Effector memory CD8-positive, alpha-beta T cell (primary cell): ENCODE measurements at regions not wholly inside any gene's neighbourhood (a gene's known extent, or its start where the extent isn't known, plus 50 kb on each side); places are given as distances from the start of the nearest gene placed in this dataset.
"Not testable (repeated sequence)": the region's sequence is repeated elsewhere in the genome, so short reads cannot be mapped to it uniquely, and the experiment has no call there.

ENCODE experiments used
- ATAC-seq: fragments of 150-1000 bp; cut with Tn5 transposase; replicated peaks from 2 replicates; pipeline ENCODE4 v1.10.0; 2021; ENCODE audit warnings: mild to moderate bottlenecking, moderate library complexity
- DNase-seq, 3 experiments: peaks; one replicate each; pipeline ENCODE4 v3.0.0; 2021
- H3K27ac Mint-ChIP-seq, 2 donors: one replicate each; pipeline ENCODE4 v1.8.0; 2022; ENCODE audit warnings: mild to moderate bottlenecking in 2 of 2, mixed read lengths in 2 of 2, moderate library complexity in 2 of 2
- H3K27me3 Mint-ChIP-seq, 2 donors: one replicate each; pipeline ENCODE4 v1.8.0; 2022; ENCODE audit warnings: mixed read lengths in 2 of 2
- H3K36me3 Mint-ChIP-seq: one replicate; pipeline ENCODE4 v1.8.0; 2022; ENCODE audit warnings: mild to moderate bottlenecking, moderate library complexity, mixed read lengths; ENCODE audit not compliant: insufficient read depth
- H3K4me1 Mint-ChIP-seq, 2 donors: one replicate each; pipeline ENCODE4 v1.8.0; 2022; ENCODE audit warnings: low read depth in 2 of 2, mixed read lengths in 2 of 2
- H3K4me3 Mint-ChIP-seq, 2 donors: one replicate each; pipeline ENCODE4 v1.8.0; 2022; ENCODE audit warnings: mild to moderate bottlenecking in 2 of 2, mixed read lengths in 2 of 2, moderate library complexity in 2 of 2
- H3K9me3 Mint-ChIP-seq, 2 donors: one replicate each; pipeline ENCODE4 v1.8.0; 2022; ENCODE audit warnings: mixed read lengths in 2 of 2

- H3K9me3 Mint-ChIP-seq, H3K4me1 Mint-ChIP-seq, H3K27ac Mint-ChIP-seq, DNase-seq, H3K36me3 Mint-ChIP-seq, H3K4me3 Mint-ChIP-seq, H3K27me3 Mint-ChIP-seq, ATAC-seq: not testable (repeated sequence)
These were observed 125.8 kb upstream of the ERV3-1 start for GRCh38 chr7:65132256-65132655.

GRCh38 chr7:65127364-65127763, 120.9 kb upstream of the ERV3-1 start:
- not testable (repeated sequence) for H3K4me1 Mint-ChIP-seq

GRCh38 chr7:65124600-65124999, 118.1 kb upstream of the ERV3-1 start:
- not testable (repeated sequence) for H3K9me3 Mint-ChIP-seq, H3K4me3 Mint-ChIP-seq, H3K27ac Mint-ChIP-seq, H3K27me3 Mint-ChIP-seq, DNase-seq, ATAC-seq, H3K4me1 Mint-ChIP-seq, H3K36me3 Mint-ChIP-seq

More at GRCh38 chr7:65127364-65127763, 120.9 kb upstream of the ERV3-1 start:
- H3K9me3 Mint-ChIP-seq, ATAC-seq, H3K27ac Mint-ChIP-seq, H3K27me3 Mint-ChIP-seq, H3K4me3 Mint-ChIP-seq, H3K36me3 Mint-ChIP-seq, DNase-seq: not testable (repeated sequence)

- peak overlapping the region in 1 of 2 donors; percentile 40 for H3K27ac Mint-ChIP-seq
- H3K4me1 Mint-ChIP-seq, H3K36me3 Mint-ChIP-seq, ATAC-seq, H3K4me3 Mint-ChIP-seq, H3K27me3 Mint-ChIP-seq, DNase-seq, H3K9me3 Mint-ChIP-seq: not testable (repeated sequence)
These were observed 99.2 kb upstream of the ERV3-1 start for GRCh38 chr7:65105650-65106203.

- not testable (repeated sequence) for H3K36me3 Mint-ChIP-seq, ATAC-seq, H3K27ac Mint-ChIP-seq, H3K9me3 Mint-ChIP-seq, H3K4me3 Mint-ChIP-seq, DNase-seq, H3K27me3 Mint-ChIP-seq, H3K4me1 Mint-ChIP-seq
These were observed 94.0 kb upstream of the ERV3-1 start for GRCh38 chr7:65100499-65100898.

GRCh38 chr7:65081669-65082055, 75.2 kb upstream of the ERV3-1 start:
- H3K4me1 Mint-ChIP-seq, H3K9me3 Mint-ChIP-seq, DNase-seq, ATAC-seq, H3K27me3 Mint-ChIP-seq: not testable (repeated sequence)
- Mint-ChIP-seq H3K4me3 (peak overlapping the region; percentile 88 to 89), H3K36me3 (peaks cover 10% of the 10 kb centered on the region), H3K27ac (peak overlapping the region; percentile 91 to 94)

DNA sequence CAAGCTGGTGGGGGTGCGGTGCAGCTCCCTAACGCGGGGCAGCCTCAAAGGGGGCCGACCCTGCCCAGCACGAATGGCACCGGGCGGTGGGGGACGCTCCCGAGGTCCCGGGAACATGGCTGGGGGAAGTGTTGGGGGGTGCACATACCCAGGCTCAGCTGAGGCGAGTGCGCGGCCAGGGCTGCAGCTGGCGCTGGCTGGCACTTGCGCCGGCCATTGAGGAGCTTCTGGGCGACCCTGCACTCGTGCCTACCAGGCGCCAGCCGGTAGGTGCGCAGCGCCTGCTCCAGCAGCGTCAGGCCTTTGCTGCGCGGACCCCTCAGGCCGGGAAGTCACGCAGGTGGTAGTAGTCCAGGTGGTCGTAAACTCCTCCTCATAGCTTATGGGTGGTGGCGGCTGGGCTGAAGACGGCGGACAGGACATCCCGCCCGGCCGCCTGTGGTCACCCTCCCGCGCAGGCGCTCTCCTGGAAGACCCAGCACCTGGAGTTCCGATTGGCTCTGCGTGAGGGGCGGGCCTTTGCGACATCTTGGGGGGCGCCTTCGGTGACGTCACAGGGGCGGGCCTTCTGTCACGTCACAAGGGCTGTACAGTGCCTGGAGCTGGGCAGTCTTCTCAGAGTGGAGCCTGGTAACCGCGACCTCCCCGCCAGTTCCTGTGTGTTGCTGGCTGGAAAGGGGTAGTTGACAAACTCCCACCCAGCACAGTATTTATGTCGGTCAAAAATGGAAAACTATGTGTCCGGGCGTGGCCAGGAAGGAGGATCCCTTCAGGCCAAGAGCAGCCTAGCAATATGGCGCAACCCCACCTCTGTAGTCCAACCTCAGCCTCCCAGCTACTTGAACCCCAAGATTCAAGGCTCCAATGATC, 74.5 kb upstream of the ERV3-1 start:
- H3K36me3 Mint-ChIP-seq = peaks cover 10% of the 10 kb centered on the region
- H3K4me3 Mint-ChIP-seq = peak overlapping the region; percentile 88 to 89
- H3K9me3 Mint-ChIP-seq, H3K27me3 Mint-ChIP-seq, H3K4me1 Mint-ChIP-seq: not testable (repeated sequence)
- ATAC-seq (peak; percentile 96), DNase-seq (peak; percentile 91 to 94 (median 92))
- peak overlapping the region; percentile 91 to 94 for H3K27ac Mint-ChIP-seq

DNA sequence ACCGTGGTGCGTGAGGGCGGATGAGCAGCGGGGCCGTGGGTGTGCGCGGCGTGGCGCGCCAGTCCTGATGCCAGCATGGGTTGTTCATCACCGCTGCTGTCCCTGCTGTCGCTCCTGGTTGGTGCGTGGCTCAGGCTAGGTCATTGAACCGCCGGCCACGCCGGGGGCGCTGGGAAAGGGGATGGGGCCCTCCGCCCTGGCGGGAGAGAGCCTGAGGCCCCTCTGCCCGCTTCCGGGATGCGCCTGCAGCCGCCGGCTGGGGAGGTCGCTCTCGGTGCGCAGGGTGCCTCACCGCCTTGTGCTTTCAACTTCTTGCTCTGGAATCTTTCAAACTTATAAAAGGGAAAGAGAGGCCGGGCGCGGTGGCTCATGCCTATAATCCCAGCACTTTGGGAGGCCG, 68.5 kb upstream of the ERV3-1 start:
- H3K27me3 Mint-ChIP-seq, H3K4me3 Mint-ChIP-seq, ATAC-seq, H3K27ac Mint-ChIP-seq, H3K9me3 Mint-ChIP-seq, DNase-seq, H3K4me1 Mint-ChIP-seq: not testable (repeated sequence)
- peaks cover 26% of the 10 kb centered on the region for H3K36me3 Mint-ChIP-seq

- not testable (repeated sequence) for DNase-seq, H3K27me3 Mint-ChIP-seq, H3K27ac Mint-ChIP-seq, H3K4me1 Mint-ChIP-seq, H3K9me3 Mint-ChIP-seq, H3K4me3 Mint-ChIP-seq
- H3K36me3 Mint-ChIP-seq = peaks cover 29% of the 10 kb centered on the region
- ATAC-seq = peak; percentile 35
These were observed 66.7 kb upstream of the ERV3-1 start for GRCh38 chr7:65073160-65073559.

- H3K4me3 Mint-ChIP-seq, DNase-seq, ATAC-seq, H3K9me3 Mint-ChIP-seq, H3K27me3 Mint-ChIP-seq, H3K4me1 Mint-ChIP-seq, H3K27ac Mint-ChIP-seq: not testable (repeated sequence)
- H3K36me3 Mint-ChIP-seq = peaks cover 35% of the 10 kb centered on the region
These were observed 65.5 kb upstream of the ERV3-1 start for GRCh38 chr7:65071854-65072431.

DNA sequence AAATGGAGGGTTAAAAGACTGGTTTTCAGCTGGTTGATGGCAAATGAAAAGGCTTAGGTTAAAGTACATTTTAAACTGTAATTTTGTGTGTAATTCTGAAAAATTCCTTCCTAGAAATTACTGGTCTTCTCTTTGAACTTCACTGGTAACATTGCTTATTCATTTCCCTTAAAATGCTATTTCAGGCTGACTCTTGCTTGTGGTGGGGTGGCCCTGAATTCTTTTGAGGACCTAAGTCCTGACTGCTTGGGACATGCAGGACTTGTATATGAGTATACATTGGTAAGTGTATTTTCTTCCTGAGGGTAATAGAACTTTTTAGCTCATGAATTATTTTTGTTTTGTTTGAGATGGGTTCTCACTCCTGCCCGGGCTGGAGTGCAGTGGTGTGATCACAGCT, 63.0 kb upstream of the ERV3-1 start:
- not testable (repeated sequence) for ATAC-seq, H3K27me3 Mint-ChIP-seq, DNase-seq, H3K4me3 Mint-ChIP-seq, H3K4me1 Mint-ChIP-seq, H3K9me3 Mint-ChIP-seq
- Mint-ChIP-seq H3K27ac (peak overlapping the region in 1 of 2 donors; percentile 31), H3K36me3 (peaks cover 46% of the 10 kb centered on the region)

GRCh38 chr7:65062566-65062965, 56.1 kb upstream of the ERV3-1 start:
- H3K4me1 Mint-ChIP-seq, ATAC-seq, DNase-seq, H3K27me3 Mint-ChIP-seq, H3K9me3 Mint-ChIP-seq, H3K27ac Mint-ChIP-seq, H3K4me3 Mint-ChIP-seq: not testable (repeated sequence)
- peaks cover 16% of the 10 kb centered on the region for H3K36me3 Mint-ChIP-seq

DNA sequence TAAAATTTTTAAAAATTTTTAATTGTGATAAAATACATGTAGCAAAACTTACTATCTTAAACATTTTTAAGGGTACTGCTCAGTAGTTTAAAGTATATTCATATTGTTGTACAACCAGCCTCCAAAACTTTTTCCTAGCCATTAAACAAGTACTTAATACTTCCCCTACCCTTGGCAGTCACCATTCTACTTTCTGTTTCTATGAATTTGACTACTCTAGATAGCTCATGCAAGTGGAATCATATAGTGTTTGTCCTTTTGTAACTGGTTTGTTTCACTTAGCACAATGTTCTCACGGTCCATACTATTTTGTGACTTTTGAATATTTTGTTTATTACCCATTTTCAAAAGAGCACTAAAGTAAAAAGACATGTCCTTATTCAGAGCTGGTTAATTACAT, 52.8 kb upstream of the ERV3-1 start:
- H3K27me3 Mint-ChIP-seq, H3K9me3 Mint-ChIP-seq, H3K4me1 Mint-ChIP-seq, H3K4me3 Mint-ChIP-seq, ATAC-seq, H3K27ac Mint-ChIP-seq, DNase-seq: not testable (repeated sequence)
- peaks cover 13% of the 10 kb centered on the region for H3K36me3 Mint-ChIP-seq
